OCI-LY7 (cell line): ENCODE measurements at regions not wholly inside any gene's neighbourhood (a gene's known extent, or its start where the extent isn't known, plus 50 kb on each side); places are given as distances from the start of the nearest gene placed in this dataset.

Experiments used
- BruUV-seq: library from RNA; stranded (reverse); fragments of 400-500 nt; replicated peaks from 2 replicates; lab custom pipeline; 2021; lab: Mats Ljungman, UMichigan
- CTCF ChIA-PET: fragments of 300-600 bp; sonication (Branson Sonifier 250); formaldehyde crosslinking; loops from one replicate; lab custom pipeline; 2022; ENCODE audit warnings: antibody characterized with exemption; ENCODE audit not compliant: unreplicated experiment; lab: Charles Lee
- POLR2A ChIA-PET: fragments of 300-600 bp; sonication (Branson Sonifier 250); formaldehyde crosslinking; loops from one replicate; lab custom pipeline; 2022; ENCODE audit warnings: antibody characterized with exemption; lab: Charles Lee
- DNase-seq: peaks from one replicate; pipeline ENCODE4 v3.0.0-alpha.2; 2015; ENCODE audit warnings: low spot score
- H2AFZ ChIP-seq: fragments of 200-600 bp; sonication (generic), shearing (Covaris generic); 2 replicates; pipeline ENCODE4 v1.6.1; 2014; ENCODE audit warnings: mild to moderate bottlenecking, antibody characterized with exemption, low read length, moderate library complexity
- H3K27ac ChIP-seq: fragments of 200-600 bp; sonication (generic); 2 replicates; pipeline ENCODE4 v1.5.1; 2014; ENCODE audit warnings: mixed run types, low read depth, mild to moderate bottlenecking, moderate library complexity, low read length, inconsistent platforms; ENCODE audit not compliant: poor library complexity, severe bottlenecking
- H3K36me3 ChIP-seq: fragments of 200-600 bp; sonication (generic); 2 replicates; pipeline ENCODE4 v1.6.1; 2014; ENCODE audit warnings: mild to moderate bottlenecking, antibody characterized with exemption, low read length, moderate library complexity, mixed read lengths; ENCODE audit not compliant: insufficient read depth
- H3K4me1 ChIP-seq: fragments of 200-600 bp; sonication (generic); 2 replicates; pipeline ENCODE4 v1.5.1; 2014; ENCODE audit warnings: mild to moderate bottlenecking, low read length; ENCODE audit not compliant: insufficient read depth, poor library complexity, severe bottlenecking
- H3K4me2 ChIP-seq: fragments of 200-600 bp; sonication (generic); 2 replicates; pipeline ENCODE4 v1.6.1; 2014; ENCODE audit warnings: mild to moderate bottlenecking, low read length
- H3K4me3 ChIP-seq: fragments of 200-600 bp; sonication (generic); 2 replicates; pipeline ENCODE4 v1.5.1; 2014; ENCODE audit warnings: mild to moderate bottlenecking, low read depth, low read length; ENCODE audit not compliant: poor library complexity, severe bottlenecking
- H3K79me2 ChIP-seq: fragments of 200-600 bp; sonication (generic); 2 replicates; pipeline ENCODE4 v1.6.1; 2016; ENCODE audit warnings: low read depth, mild to moderate bottlenecking, low read length, moderate library complexity, mixed read lengths; ENCODE audit not compliant: insufficient read depth
- H3K9me2 ChIP-seq: fragments of 200-600 bp; sonication (generic); 2 replicates; pipeline ENCODE4 v1.6.1; 2016; ENCODE audit warnings: mild to moderate bottlenecking, low read length, mixed read lengths; ENCODE audit not compliant: insufficient read depth
- H3K9me3 ChIP-seq: fragments of 200-600 bp; sonication (generic); 2 replicates; pipeline ENCODE4 v1.6.1; 2014; ENCODE audit warnings: mild to moderate bottlenecking, mixed run types, low read length, mixed read lengths
- H4K20me1 ChIP-seq: fragments of 200-600 bp; sonication (generic); 2 replicates; pipeline ENCODE4 v1.6.1; 2014; ENCODE audit warnings: mild to moderate bottlenecking, antibody characterized with exemption, low read length, moderate library complexity, mixed read lengths; ENCODE audit not compliant: insufficient read depth
- EZH2phosphoT487 ChIP-seq: fragments of 200-600 bp; sonication (generic); IDR thresholded peaks from 2 replicates; pipeline ENCODE4 v1.6.1; 2018; ENCODE audit warnings: low read depth, borderline replicate concordance, mild to moderate bottlenecking, mixed run types, antibody characterized with exemption, low read length, moderate library complexity, mixed read lengths
- intact Hi-C: fragments of 100-400 bp; cut with micrococcal nuclease; formaldehyde crosslinking; loops from one replicate; pipeline ENCODE4 v1.10.0; 2022; ENCODE audit not compliant: unreplicated experiment
- TF ChIP-seq, protein P1 (sequence below): fragments of 200-600 bp; sonication (generic); conservative IDR thresholded peaks from 2 replicates; pipeline ENCODE4 v1.5.1; 2014; ENCODE audit warnings: mild to moderate bottlenecking, antibody characterized with exemption, low read length, moderate library complexity, mixed read lengths

DNA sequence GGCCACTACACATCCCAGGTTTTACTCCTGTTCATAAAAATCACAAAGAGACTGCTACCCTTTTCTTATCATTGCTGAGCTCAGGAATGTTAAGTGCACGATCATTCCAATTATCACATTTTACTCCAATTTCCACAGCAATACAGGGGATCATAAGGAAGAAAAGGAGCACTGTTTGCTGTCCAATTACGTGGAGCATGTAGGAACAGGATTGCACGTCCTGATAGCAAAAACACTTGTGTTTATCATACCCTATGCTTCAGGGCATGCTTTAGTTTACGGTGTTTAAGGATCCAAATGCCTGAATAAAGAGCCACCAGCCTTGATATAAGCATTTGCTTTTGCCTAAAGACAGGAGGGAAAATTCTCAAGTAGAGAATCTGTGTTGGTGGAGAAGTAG is 155.4 kb upstream of the EGLN3 start:
- Histone ChIP-seq H3K27ac (no peak overlapping the region), H3K79me2 (no peaks in the 10 kb centered on the region), H3K9me3 (no peaks in the 10 kb centered on the region), H3K4me1 (no peaks in the 10 kb centered on the region), H2AFZ (no peak overlapping the region), H4K20me1 (no peaks in the 10 kb centered on the region), H3K4me3 (no peak overlapping the region), H3K36me3 (no peaks in the 10 kb centered on the region), H3K4me2 (no peak overlapping the region), H3K9me2 (no peaks in the 10 kb centered on the region)
- ChIA-PET POLR2A (no interaction called here), CTCF (no interaction called here)
- BruUV-seq = no TSS peak
- no peak for DNase-seq
- intact Hi-C loops = no loop called here
- TF ChIP-seq, protein P1, sequence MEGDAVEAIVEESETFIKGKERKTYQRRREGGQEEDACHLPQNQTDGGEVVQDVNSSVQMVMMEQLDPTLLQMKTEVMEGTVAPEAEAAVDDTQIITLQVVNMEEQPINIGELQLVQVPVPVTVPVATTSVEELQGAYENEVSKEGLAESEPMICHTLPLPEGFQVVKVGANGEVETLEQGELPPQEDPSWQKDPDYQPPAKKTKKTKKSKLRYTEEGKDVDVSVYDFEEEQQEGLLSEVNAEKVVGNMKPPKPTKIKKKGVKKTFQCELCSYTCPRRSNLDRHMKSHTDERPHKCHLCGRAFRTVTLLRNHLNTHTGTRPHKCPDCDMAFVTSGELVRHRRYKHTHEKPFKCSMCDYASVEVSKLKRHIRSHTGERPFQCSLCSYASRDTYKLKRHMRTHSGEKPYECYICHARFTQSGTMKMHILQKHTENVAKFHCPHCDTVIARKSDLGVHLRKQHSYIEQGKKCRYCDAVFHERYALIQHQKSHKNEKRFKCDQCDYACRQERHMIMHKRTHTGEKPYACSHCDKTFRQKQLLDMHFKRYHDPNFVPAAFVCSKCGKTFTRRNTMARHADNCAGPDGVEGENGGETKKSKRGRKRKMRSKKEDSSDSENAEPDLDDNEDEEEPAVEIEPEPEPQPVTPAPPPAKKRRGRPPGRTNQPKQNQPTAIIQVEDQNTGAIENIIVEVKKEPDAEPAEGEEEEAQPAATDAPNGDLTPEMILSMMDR = no peak
- no peak for TF ChIP-seq EZH2phosphoT487

DNA sequence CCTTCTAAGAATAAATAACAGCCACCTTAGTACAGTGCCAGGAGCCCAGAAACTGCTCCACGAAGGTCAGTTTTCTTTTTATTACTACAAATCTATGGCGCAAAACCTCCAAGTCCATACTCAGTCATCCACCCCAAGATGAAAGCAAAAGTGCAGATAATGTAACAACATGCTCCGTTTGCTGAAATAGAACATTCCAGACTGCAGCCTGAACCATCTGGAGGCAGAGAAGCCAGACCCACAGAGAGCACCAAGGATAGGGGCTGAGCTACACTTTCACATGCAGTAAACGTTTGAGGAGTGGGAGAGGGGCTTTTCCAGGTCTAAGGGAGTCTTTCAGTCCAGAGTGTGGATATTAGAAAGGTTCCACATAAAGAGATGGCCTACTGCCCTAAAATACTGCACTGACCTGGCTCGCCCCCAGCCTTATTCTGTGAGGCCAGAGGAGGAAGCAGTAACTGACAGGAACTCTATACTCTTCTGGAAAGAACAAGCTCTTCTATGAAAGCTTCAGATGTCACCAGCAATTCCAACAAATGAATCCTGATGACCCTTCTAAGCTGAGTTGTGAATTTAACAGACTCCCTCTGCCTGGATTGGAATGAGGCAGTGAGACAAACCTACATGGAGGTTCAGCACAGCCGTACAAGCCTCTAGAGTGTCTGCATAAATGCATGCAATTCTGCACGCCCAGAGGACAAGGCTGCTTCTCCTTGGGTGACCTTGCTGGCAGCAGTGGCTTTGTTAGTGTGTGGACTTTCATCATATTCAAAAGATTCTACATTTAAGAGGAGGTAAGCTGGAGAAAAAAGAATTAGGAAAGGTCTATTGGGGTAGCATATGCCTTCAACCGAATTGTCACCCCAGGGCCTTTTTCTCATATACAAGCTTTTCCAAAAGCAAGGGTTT is 153.9 kb upstream of the EGLN3 start:
- Histone ChIP-seq H2AFZ (no peak overlapping the region), H3K79me2 (no peaks in the 10 kb centered on the region), H3K4me2 (no peak overlapping the region), H3K9me3 (no peaks in the 10 kb centered on the region), H4K20me1 (no peaks in the 10 kb centered on the region), H3K9me2 (no peaks in the 10 kb centered on the region), H3K4me3 (no peak overlapping the region), H3K36me3 (no peaks in the 10 kb centered on the region), H3K4me1 (no peaks in the 10 kb centered on the region), H3K27ac (no peak overlapping the region)
- TF ChIP-seq EZH2phosphoT487 = no peak
- TF ChIP-seq, protein P1 = no peak
- CTCF ChIA-PET = no interaction called here
- intact Hi-C loops = no loop called here
- no peak for DNase-seq
- POLR2A ChIA-PET = no interaction called here
- no TSS peak for BruUV-seq

DNA sequence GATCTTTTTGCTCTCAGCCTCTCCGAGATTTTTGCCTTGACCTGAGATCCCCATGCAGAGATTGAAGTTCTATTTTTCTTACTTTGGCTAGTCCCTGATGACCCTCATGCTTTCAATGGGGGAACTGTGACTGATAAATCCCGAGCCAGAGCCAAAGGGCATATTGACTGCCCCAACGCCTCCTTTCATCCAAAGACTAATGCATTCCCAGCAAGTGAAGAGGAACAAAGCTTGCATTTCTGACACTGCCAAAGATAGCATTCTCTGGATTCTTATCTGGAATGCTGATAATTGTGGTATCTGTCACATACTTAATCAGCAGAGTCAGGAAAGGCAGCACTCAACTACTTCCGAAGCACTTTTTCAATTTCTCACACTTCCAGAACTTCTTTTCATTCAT is 152.3 kb upstream of the EGLN3 start:
- Histone ChIP-seq H3K79me2 (no peaks in the 10 kb centered on the region), H4K20me1 (no peaks in the 10 kb centered on the region), H3K9me2 (no peaks in the 10 kb centered on the region), H3K9me3 (no peaks in the 10 kb centered on the region), H3K4me2 (no peak overlapping the region), H2AFZ (no peak overlapping the region), H3K36me3 (no peaks in the 10 kb centered on the region), H3K27ac (no peak overlapping the region), H3K4me3 (no peak overlapping the region), H3K4me1 (no peaks in the 10 kb centered on the region)
- CTCF ChIA-PET = no interaction called here
- POLR2A ChIA-PET = no interaction called here
- DNase-seq = no peak
- no peak for TF ChIP-seq EZH2phosphoT487
- TF ChIP-seq, protein P1 = no peak
- no TSS peak for BruUV-seq
- intact Hi-C loops = no loop called here
